ENCODE measurements at regions not wholly inside any gene's neighbourhood (a gene's known extent, or its start where the extent isn't known, plus 50 kb on each side); places are given as distances from the start of the nearest gene placed in this dataset.

- ChIA-PET CTCF (no interaction called here), POLR2A (no interaction called here)
- H3K36me3 Mint-ChIP-seq, result peaks cover 3% of the 10 kb centered on the region; the same call in 1 of the 2 replicates
- H3K4me1 Mint-ChIP-seq, result no peaks in the 10 kb centered on the region
- DNase-seq (ENCODE audit: low spot score), result no peak
- no peak for TF ChIP-seq CTCF (IDR thresholded peaks at IDR 0.05)
- no peak for TF ChIP-seq ZNF121 (CRISPR knock-in tag; IDR thresholded peaks at IDR 0.05)
- TF ChIP-seq KAT7 (CRISPR knock-in tag; IDR thresholded peaks at IDR 0.05; ENCODE audit: borderline replicate concordance), result no peak
- no peak for TF ChIP-seq JAZF1 (CRISPR knock-in tag; IDR thresholded peaks at IDR 0.05)
- TF ChIP-seq CREM (CRISPR knock-in tag; IDR thresholded peaks at IDR 0.05), result no peak
- no peak for TF ChIP-seq GTF2I (CRISPR knock-in tag; conservative IDR thresholded peaks at IDR 0.05)
- H3K9me3 Mint-ChIP-seq, result peaks cover 23% of the 10 kb centered on the region
- no peak for ATAC-seq
- H3K27ac Mint-ChIP-seq, result no peak overlapping the region
- no peaks in the 10 kb centered on the region for H3K27me3 Mint-ChIP-seq (ENCODE audit: low read depth)
- H3K4me3 Mint-ChIP-seq, result no peak overlapping the region
Measured at GRCh38 chr1:191579019-191579418, 579.2 kb upstream of the RGS18 start.

- no peak for DNase-seq (ENCODE audit: low spot score)
- Mint-ChIP-seq H3K4me1 (no peaks in the 10 kb centered on the region), H3K9me3 (peaks cover 30% of the 10 kb centered on the region), H3K27me3 (ENCODE audit: low read depth) (no peaks in the 10 kb centered on the region), H3K27ac (no peak overlapping the region), H3K36me3 (peaks cover 3% of the 10 kb centered on the region; the same call in 1 of the 2 replicates), H3K4me3 (no peak overlapping the region)
- ChIA-PET CTCF (no interaction called here), POLR2A (no interaction called here)
- TF ChIP-seq GRHL2 (CRISPR knock-in tag; IDR thresholded peaks at IDR 0.05; ENCODE audit: insufficient replicate concordance, severe bottlenecking) (no peak), ZNF281 (CRISPR knock-in tag; IDR thresholded peaks at IDR 0.05) (no peak), FOXP1 (CRISPR knock-in tag; IDR thresholded peaks at IDR 0.05; ENCODE audit: borderline replicate concordance) (no peak), ZNF423 (CRISPR knock-in tag; IDR thresholded peaks at IDR 0.05) (no peak), JUN (CRISPR knock-in tag; IDR thresholded peaks at IDR 0.05) (no peak), ZSCAN18 (CRISPR knock-in tag; IDR thresholded peaks at IDR 0.05) (no peak), CREM (CRISPR knock-in tag; IDR thresholded peaks at IDR 0.05) (no peak), ZNF396 (CRISPR knock-in tag; IDR thresholded peaks at IDR 0.05; ENCODE audit: borderline replicate concordance) (no peak), HMGXB4 (CRISPR knock-in tag; IDR thresholded peaks at IDR 0.05) (no peak), ATF2 (CRISPR knock-in tag; IDR thresholded peaks at IDR 0.05; ENCODE audit: borderline replicate concordance, low read depth) (no peak), NR2C2 (CRISPR knock-in tag; IDR thresholded peaks at IDR 0.05) (no peak), ETV6 (CRISPR knock-in tag; IDR thresholded peaks at IDR 0.05) (no peak), SMAD4 (CRISPR knock-in tag; IDR thresholded peaks at IDR 0.05) (no peak), GABPB1 (CRISPR knock-in tag; IDR thresholded peaks at IDR 0.05) (no peak), TP53 (CRISPR knock-in tag; IDR thresholded peaks at IDR 0.05) (no peak), NR3C1 (CRISPR knock-in tag; conservative IDR thresholded peaks at IDR 0.05; ENCODE audit: low read depth) (no peak), NFE2L1 (CRISPR knock-in tag; IDR thresholded peaks at IDR 0.05) (no peak), ZNF425 (CRISPR knock-in tag; conservative IDR thresholded peaks at IDR 0.05) (no peak), USF2 (CRISPR knock-in tag; IDR thresholded peaks at IDR 0.05) (no peak)
- no peak for ATAC-seq
Measured at GRCh38 chr1:191582169-191582568, 576.1 kb upstream of the RGS18 start.
